Hematopoietic multipotent progenitor cell treated with erythropoietin and hydrocortisone succinate and interleukin-3 and kit ligand, for 17 days (in vitro differentiated cells): ENCODE measurements at regions not wholly inside any gene's neighbourhood (a gene's known extent, or its start where the extent isn't known, plus 50 kb on each side); places are given as distances from the start of the nearest gene placed in this dataset.
"Not testable (repeated sequence)": the region's sequence is repeated elsewhere in the genome, so short reads cannot be mapped to it uniquely, and the experiment has no call there.

Source experiments
- DNase-seq: peaks from one replicate; pipeline ENCODE4 v3.0.0-alpha.2; 2015; ENCODE audit warnings: low spot score

GRCh38 chr4:117927823-117928222 lies 106.5 kb upstream of the NDST3 start:
- DNase-seq: not testable (repeated sequence)

DNA sequence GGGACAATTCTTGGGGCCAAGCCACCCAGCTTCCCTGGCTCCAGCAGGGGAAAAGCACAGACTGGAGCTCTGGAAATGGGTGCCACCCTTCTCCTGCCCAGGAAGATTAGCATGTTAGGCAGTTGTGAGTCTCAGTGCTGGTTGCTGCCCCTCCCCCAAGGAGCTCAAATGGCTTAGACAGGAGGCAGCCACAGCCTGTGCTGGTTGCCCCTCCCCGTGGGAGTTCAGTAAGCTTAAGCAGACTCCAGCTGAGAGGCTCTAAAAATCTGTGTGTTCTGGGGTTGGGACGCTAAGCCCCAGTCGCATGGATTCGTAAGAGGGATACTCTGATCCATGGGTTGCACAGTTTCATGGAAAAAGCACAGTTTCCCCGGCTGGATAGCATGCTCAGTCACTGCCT lies 92.7 kb upstream of the NDST3 start:
- DNase-seq: no peak

DNA sequence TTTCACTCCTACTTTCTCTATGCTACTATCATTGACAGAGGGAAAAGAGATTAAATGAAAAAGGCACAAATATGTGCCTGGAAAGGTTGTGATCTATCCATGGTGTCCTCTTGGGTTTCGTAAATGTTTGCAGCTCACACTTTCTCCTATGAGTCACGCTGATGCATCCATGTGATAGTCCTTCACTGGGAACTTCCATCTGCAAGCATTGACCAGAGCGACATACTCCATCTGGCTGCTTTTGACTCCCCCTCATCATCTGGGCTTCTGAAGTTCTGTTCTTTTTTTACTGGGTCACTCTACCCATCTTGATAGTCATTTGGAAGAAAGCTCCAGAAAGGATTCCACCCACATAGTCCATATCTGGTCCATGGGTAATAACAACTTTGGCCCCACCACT lies 84.7 kb upstream of the NDST3 start:
- no peak for DNase-seq

DNA sequence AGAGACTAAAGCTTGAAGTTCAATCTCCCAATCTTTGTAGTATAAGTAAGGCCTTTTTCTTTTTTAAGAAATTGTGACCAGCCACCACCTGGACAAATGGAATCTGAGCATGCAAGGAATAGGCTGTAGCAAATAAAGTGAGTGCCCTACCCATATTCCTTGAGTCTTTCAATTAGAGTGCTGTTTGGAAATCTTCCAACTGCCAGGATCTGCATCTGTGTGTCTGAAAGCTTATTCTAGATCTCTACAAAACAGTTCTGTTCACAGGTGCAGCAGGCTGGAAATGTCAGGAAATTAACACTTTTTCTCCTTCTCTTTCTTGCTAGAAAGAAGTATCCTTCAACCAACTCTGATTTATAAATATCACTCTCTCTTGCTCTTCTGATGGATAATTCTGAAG lies 76.7 kb upstream of the NDST3 start:
- DNase-seq: no peak

DNA sequence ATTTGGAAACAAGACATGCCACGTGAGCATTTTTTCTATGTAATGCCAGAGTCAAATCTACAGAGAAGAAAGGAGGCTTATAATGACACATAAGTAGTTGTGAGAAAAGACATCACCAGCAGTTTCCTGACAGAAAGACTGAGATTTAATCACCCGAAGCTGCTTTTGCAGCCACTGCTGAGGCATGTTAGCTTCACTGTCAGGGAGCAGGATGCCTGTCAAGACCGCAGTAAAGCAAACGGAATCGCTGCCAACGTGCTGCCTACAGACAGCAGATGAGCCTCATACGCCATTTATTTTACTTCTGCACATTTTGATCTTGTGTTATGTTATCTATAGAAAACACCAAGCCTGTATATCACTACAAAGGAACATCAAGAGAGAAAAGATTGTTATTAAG lies 68.7 kb upstream of the NDST3 start:
- no peak for DNase-seq

GRCh38 chr4:117968606-117969005 lies 65.7 kb upstream of the NDST3 start:
- DNase-seq: no peak

DNA sequence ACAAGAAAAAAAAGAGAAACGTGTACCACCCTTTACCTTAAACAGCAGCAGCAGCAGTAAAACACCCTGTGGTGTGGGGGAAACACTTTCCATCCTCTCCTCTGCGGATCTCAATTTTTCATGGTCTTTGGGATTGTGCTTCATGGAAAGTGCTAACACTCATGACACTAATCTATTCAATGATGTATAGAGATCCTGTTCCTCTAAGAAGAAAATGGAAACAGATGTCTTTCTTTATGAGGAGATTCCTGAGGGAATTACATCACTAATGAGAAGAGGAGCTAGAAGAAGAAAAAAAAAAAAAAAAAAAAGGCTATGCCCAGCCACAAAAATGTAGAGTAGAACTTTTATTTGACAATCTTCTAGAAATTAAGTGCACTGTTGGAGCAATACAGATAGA lies 62.9 kb upstream of the NDST3 start:
- no peak for DNase-seq

- DNase-seq: no peak
Observed at GRCh38 chr4:117983541-117984365, 50.5 kb upstream of the NDST3 start.

- no peak for DNase-seq
Observed at GRCh38 chr4:117984366-117984680, 50.0 kb upstream of the NDST3 start.
